ENCODE measurements at regions not wholly inside any gene's neighbourhood (a gene's known extent, or its start where the extent isn't known, plus 50 kb on each side); places are given as distances from the start of the nearest gene placed in this dataset.

DNA sequence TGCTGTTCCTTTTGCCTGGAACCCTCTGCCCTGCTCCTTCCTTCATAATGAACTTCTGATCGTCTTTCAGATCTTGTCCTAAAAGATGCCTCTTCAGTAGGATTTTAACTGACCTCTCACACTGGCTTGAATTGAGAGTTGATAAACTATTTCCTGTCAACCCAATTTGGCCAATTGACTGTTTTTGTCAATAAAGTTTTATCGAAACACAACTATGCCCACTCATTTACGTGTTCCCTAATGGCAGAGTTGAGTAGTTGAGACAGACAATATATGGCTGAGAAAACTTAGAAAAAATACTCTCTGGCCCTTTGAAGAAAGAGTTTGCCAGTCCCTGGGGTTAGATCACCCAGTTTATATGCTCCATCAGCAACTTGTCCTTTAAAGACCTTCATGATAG, 171.7 kb upstream of the TBX3 start:
- Histone ChIP-seq H3K9me3 (replicated peaks in 1 of 2; ENCODE audit: control insufficient read depth in 1 of 2, insufficient read depth in 1 of 2, low read length in 2 of 2) (peaks cover 0 to 6% of the 10 kb centered on the region in 2 donors), H3K36me3 (replicated peaks in 1 of 2; ENCODE audit: control insufficient read depth in 1 of 2, insufficient read depth in 2 of 2, low read length in 2 of 2) (no peaks in the 10 kb centered on the region), H3K27me3 (ENCODE audit: control insufficient read depth in 2 of 2, insufficient read depth in 2 of 2, low read length in 2 of 2) (peaks cover 0 to 4% of the 10 kb centered on the region in 2 donors), H3K79me2 (ENCODE audit: insufficient read depth, low read length) (no peaks in the 10 kb centered on the region), H3K4me1 (ENCODE audit: control insufficient read depth in 1 of 2, insufficient read depth in 2 of 2, low read length in 2 of 2) (no peaks in the 10 kb centered on the region), H2AFZ (ENCODE audit: insufficient read depth, low read depth, low read length, poor library complexity, severe bottlenecking) (no peak overlapping the region), H4K20me1 (ENCODE audit: insufficient read depth, low read length) (no peaks in the 10 kb centered on the region), H3K27ac (ENCODE audit: low read depth in 1 of 2, low read length in 2 of 2) (no peak overlapping the region), H3K4me2 (replicated peaks; ENCODE audit: extremely low read depth, low read length, poor library complexity, severe bottlenecking) (no peak overlapping the region), H3K4me3 (replicated peaks in 1 of 3; ENCODE audit: low read depth in 2 of 3, low read length in 3 of 3) (no peak overlapping the region), H3K9ac (ENCODE audit: insufficient read depth, low read length, poor library complexity, severe bottlenecking) (no peak overlapping the region)
- H3K4me3 Mint-ChIP-seq: no peak overlapping the region
- no peak for DNase-seq
- peaks cover 2 to 11% (median 5%) of the 10 kb centered on the region in 7 donors for H3K9me3 Mint-ChIP-seq
- TF ChIP-seq CTCF (IDR thresholded peaks at IDR 0.05): no peak
- no peaks in the 10 kb centered on the region for H3K36me3 Mint-ChIP-seq
- no peak overlapping the region for H3K27ac Mint-ChIP-seq
- WGBS (ENCODE audit: insufficient coverage): 100% methylated on average over 1 of the region's 3 CpGs
- intact Hi-C loops (cut with micrococcal nuclease): no loop called here
- peaks cover 0 to 7% (median 1%) of the 10 kb centered on the region in 3 donors for H3K27me3 Mint-ChIP-seq (ENCODE audit: low read depth in 3 of 3)
- H3K4me1 Mint-ChIP-seq: no peaks in the 10 kb centered on the region

DNA sequence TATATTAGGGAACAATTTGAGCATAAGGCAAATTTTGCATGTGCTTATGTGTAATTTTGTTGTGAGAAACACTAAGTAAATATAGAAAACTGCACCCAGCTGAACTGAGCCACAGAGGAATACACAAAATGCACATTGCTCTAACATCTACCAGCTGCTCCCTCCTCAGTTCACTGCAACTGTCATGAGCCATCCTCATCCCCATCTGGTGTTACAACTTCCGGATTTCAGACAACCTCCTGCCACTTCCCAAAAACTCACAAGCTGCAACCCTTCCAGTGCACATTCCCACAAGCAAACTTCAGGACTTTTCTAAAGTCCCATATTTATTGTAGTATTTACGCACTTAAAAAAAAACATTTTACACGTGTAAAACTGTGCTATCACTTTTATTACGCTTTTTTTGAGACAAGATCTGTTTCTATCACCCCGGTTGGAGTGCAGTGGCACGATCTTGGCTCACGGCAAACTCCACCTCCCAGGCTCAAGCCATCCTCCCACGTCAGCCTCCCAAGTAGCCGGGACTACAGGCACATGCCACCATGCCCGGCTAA, 169.1 kb upstream of the TBX3 start:
- Mint-ChIP-seq H3K9me3 (peaks cover 2 to 13% (median 5%) of the 10 kb centered on the region in 7 donors), H3K4me1 (no peaks in the 10 kb centered on the region), H3K36me3 (no peaks in the 10 kb centered on the region), H3K27me3 (ENCODE audit: low read depth in 3 of 3) (peaks cover 0 to 5% (median 4%) of the 10 kb centered on the region in 3 donors), H3K4me3 (no peak overlapping the region), H3K27ac (no peak overlapping the region)
- Histone ChIP-seq H4K20me1 (ENCODE audit: insufficient read depth, low read length) (no peaks in the 10 kb centered on the region), H3K4me3 (replicated peaks in 1 of 3; ENCODE audit: low read depth in 2 of 3, low read length in 3 of 3) (no peak overlapping the region), H3K4me1 (ENCODE audit: control insufficient read depth in 1 of 2, insufficient read depth in 2 of 2, low read length in 2 of 2) (no peaks in the 10 kb centered on the region), H3K27me3 (ENCODE audit: control insufficient read depth in 2 of 2, insufficient read depth in 2 of 2, low read length in 2 of 2) (peaks cover 0 to 4% of the 10 kb centered on the region in 2 donors), H2AFZ (ENCODE audit: insufficient read depth, low read depth, low read length, poor library complexity, severe bottlenecking) (no peak overlapping the region), H3K79me2 (ENCODE audit: insufficient read depth, low read length) (no peaks in the 10 kb centered on the region), H3K27ac (ENCODE audit: low read depth in 1 of 2, low read length in 2 of 2) (no peak overlapping the region), H3K36me3 (replicated peaks in 1 of 2; ENCODE audit: control insufficient read depth in 1 of 2, insufficient read depth in 2 of 2, low read length in 2 of 2) (no peaks in the 10 kb centered on the region), H3K4me2 (replicated peaks; ENCODE audit: extremely low read depth, low read length, poor library complexity, severe bottlenecking) (no peak overlapping the region), H3K9ac (ENCODE audit: insufficient read depth, low read length, poor library complexity, severe bottlenecking) (no peak overlapping the region), H3K9me3 (replicated peaks in 1 of 2; ENCODE audit: control insufficient read depth in 1 of 2, insufficient read depth in 1 of 2, low read length in 2 of 2) (peaks cover 0 to 6% of the 10 kb centered on the region in 2 donors)
- intact Hi-C loops (cut with micrococcal nuclease): no loop called here
- WGBS (ENCODE audit: insufficient coverage): 67% methylated on average over 6 of the region's 10 CpGs
- no peak for TF ChIP-seq CTCF (IDR thresholded peaks at IDR 0.05)
- no peak for DNase-seq
